HFFc6 (cell line): ENCODE measurements at regions not wholly inside any gene's neighbourhood (a gene's known extent, or its start where the extent isn't known, plus 50 kb on each side); places are given as distances from the start of the nearest gene placed in this dataset.
"Not testable (repeated sequence)": the region's sequence is repeated elsewhere in the genome, so short reads cannot be mapped to it uniquely, and the experiment has no call there.

Experiments
- DNase-seq: peaks from one replicate; pipeline ENCODE4 v3.0.0-alpha.2; 2018
- H3K27ac Mint-ChIP-seq: 2 replicates; pipeline ENCODE4 v1.8.0; 2020; ENCODE audit warnings: mild to moderate bottlenecking, mixed read lengths
- H3K27me3 Mint-ChIP-seq: 2 replicates; pipeline ENCODE4 v1.8.0; 2021; ENCODE audit warnings: mild to moderate bottlenecking, moderate library complexity, mixed read lengths; ENCODE audit not compliant: insufficient read depth
- H3K36me3 Mint-ChIP-seq: 2 replicates; pipeline ENCODE4 v1.8.0; 2021; ENCODE audit warnings: low read depth, mixed read lengths
- H3K4me1 Mint-ChIP-seq: 2 replicates; pipeline ENCODE4 v1.8.0; 2020; ENCODE audit warnings: low read depth, mixed read lengths
- H3K4me3 Mint-ChIP-seq: 2 replicates; pipeline ENCODE4 v1.8.0; 2020; ENCODE audit warnings: mild to moderate bottlenecking, moderate library complexity, mixed read lengths
- H3K9me3 Mint-ChIP-seq: 2 replicates; pipeline ENCODE4 v1.8.0; 2020; ENCODE audit warnings: mild to moderate bottlenecking, mixed read lengths
- CTCF ChIP-seq: fragments of 200-600 bp; sonication (generic); IDR thresholded peaks from 2 replicates; pipeline ENCODE4 v1.5.0; 2021; ENCODE audit warnings: antibody characterized with exemption, mild to moderate bottlenecking

- TF ChIP-seq CTCF = no peak
- Mint-ChIP-seq H3K4me1 (no peaks in the 10 kb centered on the region), H3K27ac (no peak overlapping the region), H3K36me3 (no peaks in the 10 kb centered on the region), H3K4me3 (no peak overlapping the region), H3K27me3 (peaks cover 4% of the 10 kb centered on the region), H3K9me3 (no peaks in the 10 kb centered on the region)
- DNase-seq = no peak
Observed at GRCh38 chr3:75320369-75320768, 343.8 kb upstream of the FRG2C start.

- DNase-seq = no peak
- Mint-ChIP-seq H3K27me3 (peaks cover 4% of the 10 kb centered on the region), H3K4me3 (no peak overlapping the region), H3K36me3 (no peaks in the 10 kb centered on the region), H3K4me1 (no peaks in the 10 kb centered on the region), H3K27ac (no peak overlapping the region), H3K9me3 (no peaks in the 10 kb centered on the region)
- TF ChIP-seq CTCF = no peak
Observed at GRCh38 chr3:75321060-75321459, 343.1 kb upstream of the FRG2C start.

GRCh38 chr3:75323936-75324335 lies 340.2 kb upstream of the FRG2C start:
- not testable (repeated sequence) for DNase-seq, H3K4me3 Mint-ChIP-seq, H3K9me3 Mint-ChIP-seq, H3K36me3 Mint-ChIP-seq, H3K27ac Mint-ChIP-seq, H3K4me1 Mint-ChIP-seq
- H3K27me3 Mint-ChIP-seq = peaks cover 20% of the 10 kb centered on the region

- Mint-ChIP-seq H3K27ac (no peak overlapping the region), H3K9me3 (no peaks in the 10 kb centered on the region), H3K36me3 (no peaks in the 10 kb centered on the region), H3K27me3 (peaks cover 21% of the 10 kb centered on the region), H3K4me3 (no peak overlapping the region), H3K4me1 (no peaks in the 10 kb centered on the region)
- DNase-seq = no peak
- TF ChIP-seq CTCF = no peak
Observed at GRCh38 chr3:75325716-75326115, 338.4 kb upstream of the FRG2C start.

GRCh38 chr3:75327453-75327852 lies 336.7 kb upstream of the FRG2C start:
- no peak for TF ChIP-seq CTCF
- Mint-ChIP-seq H3K9me3 (no peaks in the 10 kb centered on the region), H3K4me3 (no peak overlapping the region), H3K27ac (no peak overlapping the region), H3K27me3 (peaks cover 20% of the 10 kb centered on the region), H3K4me1 (no peaks in the 10 kb centered on the region), H3K36me3 (no peaks in the 10 kb centered on the region)
- no peak for DNase-seq

- Mint-ChIP-seq H3K36me3 (no peaks in the 10 kb centered on the region), H3K9me3 (no peaks in the 10 kb centered on the region), H3K27ac (no peak overlapping the region), H3K27me3 (peaks cover 21% of the 10 kb centered on the region), H3K4me1 (no peaks in the 10 kb centered on the region), H3K4me3 (no peak overlapping the region)
- no peak for TF ChIP-seq CTCF
- no peak for DNase-seq
Observed at GRCh38 chr3:75329476-75330097, 334.5 kb upstream of the FRG2C start.

GRCh38 chr3:75330446-75330845 lies 333.7 kb upstream of the FRG2C start:
- H3K27me3 Mint-ChIP-seq = peaks cover 27% of the 10 kb centered on the region
- DNase-seq, H3K4me1 Mint-ChIP-seq, H3K36me3 Mint-ChIP-seq, H3K27ac Mint-ChIP-seq, H3K9me3 Mint-ChIP-seq, H3K4me3 Mint-ChIP-seq: not testable (repeated sequence)

GRCh38 chr3:75332090-75332489 lies 332.0 kb upstream of the FRG2C start:
- H3K27me3 Mint-ChIP-seq = peaks cover 30% of the 10 kb centered on the region
- not testable (repeated sequence) for DNase-seq, H3K4me3 Mint-ChIP-seq, H3K4me1 Mint-ChIP-seq, H3K36me3 Mint-ChIP-seq, H3K9me3 Mint-ChIP-seq, H3K27ac Mint-ChIP-seq
